ENCODE measurements at regions not wholly inside any gene's neighbourhood (a gene's known extent, or its start where the extent isn't known, plus 50 kb on each side); places are given as distances from the start of the nearest gene placed in this dataset.

DNA sequence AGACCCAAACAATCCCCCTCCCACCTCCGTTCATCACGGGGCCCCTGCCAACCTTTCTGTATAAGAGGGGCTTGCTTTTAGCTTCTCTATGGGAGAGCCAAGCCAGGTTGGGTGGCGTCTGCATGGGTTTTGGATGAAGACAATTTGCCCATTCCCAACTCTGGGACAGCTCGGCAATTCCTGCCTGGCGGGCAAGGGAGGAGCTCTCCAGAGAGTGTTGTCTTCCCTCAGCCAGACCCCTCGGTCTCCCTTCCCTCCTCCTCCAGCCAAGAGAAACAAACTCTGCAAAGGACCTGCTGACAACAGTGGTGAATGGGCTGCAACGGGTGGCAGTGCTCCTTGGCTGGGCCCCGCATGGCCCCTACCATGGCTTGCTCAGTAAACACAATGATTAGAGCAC is 267.2 kb upstream of the HDAC4 start:
- TF ChIP-seq, protein P1, sequence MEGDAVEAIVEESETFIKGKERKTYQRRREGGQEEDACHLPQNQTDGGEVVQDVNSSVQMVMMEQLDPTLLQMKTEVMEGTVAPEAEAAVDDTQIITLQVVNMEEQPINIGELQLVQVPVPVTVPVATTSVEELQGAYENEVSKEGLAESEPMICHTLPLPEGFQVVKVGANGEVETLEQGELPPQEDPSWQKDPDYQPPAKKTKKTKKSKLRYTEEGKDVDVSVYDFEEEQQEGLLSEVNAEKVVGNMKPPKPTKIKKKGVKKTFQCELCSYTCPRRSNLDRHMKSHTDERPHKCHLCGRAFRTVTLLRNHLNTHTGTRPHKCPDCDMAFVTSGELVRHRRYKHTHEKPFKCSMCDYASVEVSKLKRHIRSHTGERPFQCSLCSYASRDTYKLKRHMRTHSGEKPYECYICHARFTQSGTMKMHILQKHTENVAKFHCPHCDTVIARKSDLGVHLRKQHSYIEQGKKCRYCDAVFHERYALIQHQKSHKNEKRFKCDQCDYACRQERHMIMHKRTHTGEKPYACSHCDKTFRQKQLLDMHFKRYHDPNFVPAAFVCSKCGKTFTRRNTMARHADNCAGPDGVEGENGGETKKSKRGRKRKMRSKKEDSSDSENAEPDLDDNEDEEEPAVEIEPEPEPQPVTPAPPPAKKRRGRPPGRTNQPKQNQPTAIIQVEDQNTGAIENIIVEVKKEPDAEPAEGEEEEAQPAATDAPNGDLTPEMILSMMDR (IDR thresholded peaks at IDR 0.05): no peak
- TF ChIP-seq POLR2A (IDR thresholded peaks at IDR 0.05) (no peak), POLR2AphosphoS5 (IDR thresholded peaks at IDR 0.05) (no peak), EP300 (IDR thresholded peaks at IDR 0.05) (no peak)

Measured in stomach (tissue), 4 donors.